GM10248 (cell line): ENCODE measurements at regions not wholly inside any gene's neighbourhood (a gene's known extent, or its start where the extent isn't known, plus 50 kb on each side); places are given as distances from the start of the nearest gene placed in this dataset.

Experiments
- CTCF ChIA-PET: fragments of 300-600 bp; sonication (Branson Sonifier 250); formaldehyde crosslinking; extraction: SDS; loops from one replicate; lab custom pipeline; 2021; ENCODE audit warnings: antibody characterized with exemption; lab: Yijun Ruan, JAX
- POLR2A ChIA-PET: fragments of 350-650 bp; sonication (Branson Sonifier 250); formaldehyde crosslinking; extraction: SDS; loops from one replicate; lab custom pipeline; 2020; ENCODE audit warnings: antibody characterized with exemption; lab: Yijun Ruan, JAX
- DNase-seq: peaks from one replicate; pipeline ENCODE4 v3.0.0; 2012; ENCODE audit errors: extremely low spot score
- CTCF ChIP-seq: IDR thresholded peaks from 2 replicates; pipeline ENCODE4 v1.5.1; 2012; ENCODE audit warnings: mild to moderate bottlenecking, low read depth; ENCODE audit errors: extremely low read depth, missing control alignments, control extremely low read depth

GRCh38 chr1:4086085-4086850 lies 186.2 kb upstream of the C1orf174 start:
- no peak for DNase-seq
- POLR2A ChIA-PET: no interaction called here
- CTCF ChIA-PET: no interaction called here
- TF ChIP-seq CTCF: no peak

- TF ChIP-seq CTCF: no peak
- ChIA-PET POLR2A (no interaction called here), CTCF (no interaction called here)
- DNase-seq: no peak
These were observed 186.8 kb upstream of the C1orf174 start for GRCh38 chr1:4086921-4087320.

- TF ChIP-seq CTCF: no peak
- POLR2A ChIA-PET: no interaction called here
- DNase-seq: no peak
- CTCF ChIA-PET: no interaction called here
These were observed 187.7 kb upstream of the C1orf174 start for GRCh38 chr1:4087530-4088420.

GRCh38 chr1:4088676-4089075 lies 188.6 kb upstream of the C1orf174 start:
- ChIA-PET POLR2A (no interaction called here), CTCF (no interaction called here)
- DNase-seq: no peak
- TF ChIP-seq CTCF: no peak

- DNase-seq: no peak
- ChIA-PET POLR2A (no interaction called here), CTCF (no interaction called here)
- TF ChIP-seq CTCF: no peak
These were observed 189.5 kb upstream of the C1orf174 start for GRCh38 chr1:4089421-4090175.

- ChIA-PET CTCF (no interaction called here), POLR2A (no interaction called here)
- TF ChIP-seq CTCF: no peak
- DNase-seq: no peak
These were observed 190.5 kb upstream of the C1orf174 start for GRCh38 chr1:4090556-4090955.
